ENCODE measurements at regions not wholly inside any gene's neighbourhood (a gene's known extent, or its start where the extent isn't known, plus 50 kb on each side); places are given as distances from the start of the nearest gene placed in this dataset.
"Not testable (repeated sequence)": the region's sequence is repeated elsewhere in the genome, so short reads cannot be mapped to it uniquely, and the experiment has no call there.

- TF ChIP-seq CTCF (IDR thresholded peaks at IDR 0.05); ZFX (IDR thresholded peaks at IDR 0.05; ENCODE audit: borderline replicate concordance): not testable (repeated sequence)
Measured at GRCh38 chr18:5830902-5831301, 64.4 kb downstream of the TMEM200C start.
